K562 (cell line): ENCODE measurements at regions not wholly inside any gene's neighbourhood (a gene's known extent, or its start where the extent isn't known, plus 50 kb on each side); places are given as distances from the start of the nearest gene placed in this dataset.

Experiments used
- ATAC-seq: fragments of 200-7000 bp; cut with Tn5 transposase; 3 replicates; pipeline ENCODE4 v1.9.1; 2020; ENCODE audit warnings: moderate library complexity
- BruUV-seq: library from RNA; stranded (reverse); fragments of 400-500 nt; replicated peaks from 2 replicates; lab custom pipeline; 2021; lab: Mats Ljungman, UMichigan
- CTCF ChIA-PET: fragments of 300-600 bp; formaldehyde crosslinking; extraction: SDS; loops from one replicate; lab custom pipeline; 2021; ENCODE audit warnings: low intra/inter-chr PET ratio; lab: Yijun Ruan, JAX
- POLR2A ChIA-PET: fragments of 300-600, 350-650 bp; sonication (Branson Sonifier 250); formaldehyde crosslinking; extraction: SDS; loops from one replicate; lab custom pipeline; 2021; ENCODE audit warnings: antibody characterized with exemption, inconsistent platforms; lab: Yijun Ruan, JAX
- DNase-seq, 4 experiments: peaks; one replicate each; pipeline versions ENCODE4 v3.0.0 to v3.0.0-alpha.2; 2011 to 2018; ENCODE audit warnings: low spot score in 3 of 4, mixed read lengths in 3 of 4; ENCODE audit errors: extremely low read depth in 1 of 4
- FAIRE-seq: peaks from 2 replicates; lab custom pipeline; 2011; peaks lifted over from hg19 to GRCh38; lab: Jason Lieb, UNC
- H2AFZ ChIP-seq: 2 replicates; pipeline ENCODE4 v1.6.0; 2011; ENCODE audit warnings: low read depth, low read length, control low read depth, inconsistent platforms
- H3K27ac ChIP-seq: fragments of 200-600 bp; 3 replicates; pipeline ENCODE4 v1.8.0; 2011; ENCODE audit warnings: low read depth, mild to moderate bottlenecking, control low read depth, inconsistent platforms, low read length, moderate library complexity, mixed read lengths; ENCODE audit errors: extremely low read depth
- H3K27me3 ChIP-seq, 2 experiments: fragments of 300-600 bp in 1 of 2; 2 replicates in 1 of 2; 3 replicates in 1 of 2; pipeline versions ENCODE4 v1.6.0 to v1.8.0; 2011; ENCODE audit warnings: inconsistent platforms in 2 of 2, low read length in 2 of 2, mild to moderate bottlenecking in 1 of 2, mixed read lengths in 1 of 2, moderate library complexity in 1 of 2; ENCODE audit not compliant: control insufficient read depth in 2 of 2, insufficient read depth in 2 of 2
- H3K36me3 ChIP-seq: fragments of 300-600 bp; 3 replicates; pipeline ENCODE4 v1.8.0; 2011; ENCODE audit warnings: mild to moderate bottlenecking, low read length, inconsistent platforms; ENCODE audit not compliant: control insufficient read depth, insufficient read depth
- H3K4me1 ChIP-seq, 2 experiments: fragments of 200-600 bp in 1 of 2; replicated peaks in 1 of 2; 2 replicates in 1 of 2; 3 replicates in 1 of 2; pipeline versions ENCODE4 v1.5.1 to v1.8.0; 2011; ENCODE audit warnings: inconsistent platforms in 2 of 2, low read length in 2 of 2, mild to moderate bottlenecking in 1 of 2, mixed read lengths in 1 of 2, moderate library complexity in 1 of 2; ENCODE audit not compliant: control insufficient read depth in 2 of 2, insufficient read depth in 2 of 2
- H3K4me2 ChIP-seq: 2 replicates; pipeline ENCODE4 v1.6.1; 2011; ENCODE audit warnings: low read length, control low read depth, inconsistent platforms, mixed read lengths; ENCODE audit not compliant: insufficient read depth
- H3K4me3 ChIP-seq: fragments of 200-600 bp; sonication (generic), shearing (Covaris generic); 2 replicates; pipeline ENCODE4 v1.5.1; 2016; ENCODE audit warnings: control low read depth, inconsistent platforms
- H3K79me2 ChIP-seq: fragments of 200-600 bp; 3 replicates; pipeline ENCODE4 v1.8.0; 2011; ENCODE audit warnings: low read length, inconsistent platforms; ENCODE audit not compliant: control insufficient read depth, insufficient read depth
- H3K9ac ChIP-seq, 2 experiments: 2 replicates each; pipeline versions ENCODE4 v1.6.0 to v1.6.1; 2011; ENCODE audit warnings: low read depth in 2 of 2, low read length in 2 of 2, control low read depth in 1 of 2, inconsistent platforms in 1 of 2, mild to moderate bottlenecking in 1 of 2, mixed read lengths in 1 of 2; ENCODE audit not compliant: insufficient read depth in 1 of 2
- H3K9me1 ChIP-seq: one replicate; pipeline ENCODE4 v1.6.0; 2011; ENCODE audit warnings: inconsistent platforms, mild to moderate bottlenecking, low read length, moderate library complexity; ENCODE audit not compliant: control insufficient read depth, insufficient read depth
- H3K9me3 ChIP-seq: replicated peaks from 2 replicates; pipeline ENCODE4 v1.5.1; 2011; ENCODE audit warnings: low read depth, low read length, inconsistent platforms; ENCODE audit not compliant: control insufficient read depth, insufficient read depth
- H4K20me1 ChIP-seq: replicated peaks from 2 replicates; pipeline ENCODE4 v1.6.1; 2011; ENCODE audit warnings: low read length, inconsistent platforms, mixed read lengths; ENCODE audit not compliant: control insufficient read depth, insufficient read depth
- GABPB1 ChIP-seq: sonication (generic); formaldehyde crosslinking; IDR thresholded peaks from 2 replicates; pipeline ENCODE4 v1.8.0; 2022; ENCODE audit warnings: mild to moderate bottlenecking, missing genetic modification reagents
- GTF2A2 ChIP-seq: IDR thresholded peaks from 2 replicates; pipeline ENCODE4 v1.6.1; 2016; ENCODE audit warnings: mild to moderate bottlenecking, missing genetic modification characterization, missing compliant biosample characterization
- IFI16 ChIP-seq: fragments of 250-450 bp; sonication (Bioruptor Pico); IDR thresholded peaks from 2 replicates; pipeline ENCODE4 v2.1.2; 2022; ENCODE audit warnings: mild to moderate bottlenecking, inconsistent platforms
- IRF2 ChIP-seq: sonication (generic); formaldehyde crosslinking; IDR thresholded peaks from 2 replicates; pipeline ENCODE4 v1.8.1; 2022; ENCODE audit warnings: mild to moderate bottlenecking, missing genetic modification reagents
- LEF1 ChIP-seq: fragments of 450-650 bp; IDR thresholded peaks from 2 replicates; pipeline ENCODE4 v1.6.1; 2016; ENCODE audit warnings: mild to moderate bottlenecking
- NCOA2 ChIP-seq, 2 experiments: fragments of 450-650 bp; IDR thresholded peaks; 2 replicates each; pipeline ENCODE4 v1.6.1; 2018; ENCODE audit warnings: mild to moderate bottlenecking in 2 of 2, moderate library complexity in 1 of 2; ENCODE audit not compliant: partially characterized antibody in 2 of 2
- NUFIP1 ChIP-seq: fragments of 450-650 bp; IDR thresholded peaks from 2 replicates; pipeline ENCODE4 v1.6.1; 2018; ENCODE audit not compliant: partially characterized antibody
- RB1 ChIP-seq: fragments of 450-650 bp; IDR thresholded peaks from 2 replicates; pipeline ENCODE4 v1.6.1; 2017; ENCODE audit warnings: low read depth, mild to moderate bottlenecking
- RUNX1 ChIP-seq: sonication (generic); IDR thresholded peaks from 2 replicates; pipeline ENCODE4 v1.6.1; 2016; ENCODE audit warnings: antibody characterized with exemption, low read depth
- TAF9B ChIP-seq: fragments of 450-650 bp; IDR thresholded peaks from 2 replicates; pipeline ENCODE4 v1.6.1; 2018; ENCODE audit warnings: mild to moderate bottlenecking; ENCODE audit not compliant: partially characterized antibody
- TCF7 ChIP-seq: sonication (generic); IDR thresholded peaks from 2 replicates; pipeline ENCODE4 v1.6.1; 2016; ENCODE audit warnings: antibody characterized with exemption, borderline replicate concordance
- ZC3H8 ChIP-seq: fragments of 450-650 bp; IDR thresholded peaks from 2 replicates; pipeline ENCODE4 v1.6.1; 2017
- ZNF282 ChIP-seq: sonication (generic); formaldehyde crosslinking; IDR thresholded peaks from 2 replicates; pipeline ENCODE4 v1.8.1; 2023; ENCODE audit warnings: missing genetic modification reagents
- ZNF699 ChIP-seq: fragments of 250-450 bp; sonication (Bioruptor Pico); IDR thresholded peaks from 2 replicates; pipeline ENCODE4 v1.8.0; 2021; ENCODE audit warnings: mild to moderate bottlenecking, moderate library complexity; ENCODE audit not compliant: insufficient replicate concordance
- WGBS: fragments of 100-300 bp; shearing (Covaris generic); methylation state at CpG from one replicate; pipeline ENCODE4 v1.1.6; 2016; ENCODE audit warnings: low coverage, mixed read lengths; ENCODE audit not compliant: insufficient coverage; ENCODE audit errors: missing lambda C conversion rate; 5-methylcytosine and 5-hydroxymethylcytosine counted together
- in situ Hi-C: fragments of 300-500 bp; cut with MboI; formaldehyde crosslinking; loops from 4 replicates; pipeline ENCODE4 v1.15.0; 2018; ENCODE audit warnings: inconsistent platforms, mixed read lengths
- intact Hi-C: fragments of 100-400 bp; cut with micrococcal nuclease; formaldehyde crosslinking; loops from 2 replicates; pipeline ENCODE4 v1.14.2; 2022
- TF ChIP-seq, protein P1 (sequence below): fragments of 450-650 bp; formaldehyde crosslinking; IDR thresholded peaks from 2 replicates; pipeline ENCODE4 v1.4.0; 2020; ENCODE audit warnings: mild to moderate bottlenecking
- TF ChIP-seq, protein P2 (sequence below): fragments of 450-650 bp; formaldehyde crosslinking; IDR thresholded peaks from 2 replicates; pipeline ENCODE4 v1.4.0; 2020; ENCODE audit warnings: mild to moderate bottlenecking, moderate library complexity
- TF ChIP-seq, protein P3 (sequence below): fragments of 250-450 bp; sonication (Bioruptor Pico); IDR thresholded peaks from 2 replicates; pipeline ENCODE4 v1.9.0; 2021; ENCODE audit warnings: mild to moderate bottlenecking
- TF ChIP-seq, protein P4 (sequence below): fragments of 450-650 bp; conservative IDR thresholded peaks from 2 replicates; pipeline ENCODE4 v1.6.1; 2016; ENCODE audit warnings: missing genetic modification characterization, low read depth, mild to moderate bottlenecking, control low read depth, missing compliant biosample characterization
- TF ChIP-seq, protein P5 (sequence below): sonication (generic); formaldehyde crosslinking; IDR thresholded peaks from 2 replicates; pipeline ENCODE4 v1.8.0; 2023; ENCODE audit warnings: mild to moderate bottlenecking, missing genetic modification reagents

DNA sequence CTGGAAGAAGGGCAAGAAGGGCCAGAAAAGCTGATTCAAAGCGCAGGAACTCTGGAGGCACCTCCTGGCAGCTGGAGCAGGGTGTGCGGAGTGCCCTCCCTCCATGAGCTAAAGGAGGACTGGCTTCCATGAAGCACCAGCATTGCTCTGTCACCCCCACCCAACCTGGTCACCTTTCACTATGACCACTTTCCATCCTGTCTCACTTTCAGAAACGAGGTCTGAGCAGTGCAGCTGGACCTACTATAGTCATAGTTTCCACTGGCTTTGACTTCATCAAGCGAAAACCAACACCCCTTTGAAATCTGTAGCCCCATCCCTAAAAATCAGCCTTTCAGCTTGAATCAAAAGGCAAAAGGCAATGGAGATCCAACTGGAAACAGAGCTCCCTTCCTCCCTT, 84.8 kb upstream of the CACNA1E start:
- Histone ChIP-seq H3K4me1 (no peaks in the 10 kb centered on the region), H2AFZ (no peak overlapping the region), H3K27me3 (peaks cover 0 to 31% of the 10 kb centered on the region in 2 experiments; a peak in 3 of 5 replicates), H3K9ac (no peak overlapping the region), H3K4me3 (no peak overlapping the region), H4K20me1 (no peaks in the 10 kb centered on the region), H3K36me3 (no peaks in the 10 kb centered on the region), H3K9me1 (no peaks in the 10 kb centered on the region), H3K4me2 (no peak overlapping the region), H3K27ac (no peak overlapping the region), H3K9me3 (no peaks in the 10 kb centered on the region), H3K79me2 (no peaks in the 10 kb centered on the region)
- no peak for TF ChIP-seq TAF9B
- no peak for TF ChIP-seq TCF7
- no peak for TF ChIP-seq NUFIP1
- no peak for TF ChIP-seq ZNF282
- TF ChIP-seq, protein P1, sequence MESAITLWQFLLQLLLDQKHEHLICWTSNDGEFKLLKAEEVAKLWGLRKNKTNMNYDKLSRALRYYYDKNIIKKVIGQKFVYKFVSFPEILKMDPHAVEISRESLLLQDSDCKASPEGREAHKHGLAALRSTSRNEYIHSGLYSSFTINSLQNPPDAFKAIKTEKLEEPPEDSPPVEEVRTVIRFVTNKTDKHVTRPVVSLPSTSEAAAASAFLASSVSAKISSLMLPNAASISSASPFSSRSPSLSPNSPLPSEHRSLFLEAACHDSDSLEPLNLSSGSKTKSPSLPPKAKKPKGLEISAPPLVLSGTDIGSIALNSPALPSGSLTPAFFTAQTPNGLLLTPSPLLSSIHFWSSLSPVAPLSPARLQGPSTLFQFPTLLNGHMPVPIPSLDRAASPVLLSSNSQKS = no peak
- TF ChIP-seq ZNF699 = no peak
- no peak for TF ChIP-seq ZC3H8
- TF ChIP-seq, protein P2, sequence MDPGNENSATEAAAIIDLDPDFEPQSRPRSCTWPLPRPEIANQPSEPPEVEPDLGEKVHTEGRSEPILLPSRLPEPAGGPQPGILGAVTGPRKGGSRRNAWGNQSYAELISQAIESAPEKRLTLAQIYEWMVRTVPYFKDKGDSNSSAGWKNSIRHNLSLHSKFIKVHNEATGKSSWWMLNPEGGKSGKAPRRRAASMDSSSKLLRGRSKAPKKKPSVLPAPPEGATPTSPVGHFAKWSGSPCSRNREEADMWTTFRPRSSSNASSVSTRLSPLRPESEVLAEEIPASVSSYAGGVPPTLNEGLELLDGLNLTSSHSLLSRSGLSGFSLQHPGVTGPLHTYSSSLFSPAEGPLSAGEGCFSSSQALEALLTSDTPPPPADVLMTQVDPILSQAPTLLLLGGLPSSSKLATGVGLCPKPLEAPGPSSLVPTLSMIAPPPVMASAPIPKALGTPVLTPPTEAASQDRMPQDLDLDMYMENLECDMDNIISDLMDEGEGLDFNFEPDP (CRISPR knock-in tag) = no peak
- no peak for TF ChIP-seq GTF2A2 (tag)
- TF ChIP-seq, protein P3, sequence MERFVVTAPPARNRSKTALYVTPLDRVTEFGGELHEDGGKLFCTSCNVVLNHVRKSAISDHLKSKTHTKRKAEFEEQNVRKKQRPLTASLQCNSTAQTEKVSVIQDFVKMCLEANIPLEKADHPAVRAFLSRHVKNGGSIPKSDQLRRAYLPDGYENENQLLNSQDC (CRISPR knock-in tag) = no peak
- TF ChIP-seq GABPB1 (CRISPR knock-in tag) = no peak
- TF ChIP-seq IFI16 (CRISPR knock-in tag) = no peak
- TF ChIP-seq LEF1 = no peak
- no peak for TF ChIP-seq IRF2 (CRISPR knock-in tag)
- TF ChIP-seq, protein P4, sequence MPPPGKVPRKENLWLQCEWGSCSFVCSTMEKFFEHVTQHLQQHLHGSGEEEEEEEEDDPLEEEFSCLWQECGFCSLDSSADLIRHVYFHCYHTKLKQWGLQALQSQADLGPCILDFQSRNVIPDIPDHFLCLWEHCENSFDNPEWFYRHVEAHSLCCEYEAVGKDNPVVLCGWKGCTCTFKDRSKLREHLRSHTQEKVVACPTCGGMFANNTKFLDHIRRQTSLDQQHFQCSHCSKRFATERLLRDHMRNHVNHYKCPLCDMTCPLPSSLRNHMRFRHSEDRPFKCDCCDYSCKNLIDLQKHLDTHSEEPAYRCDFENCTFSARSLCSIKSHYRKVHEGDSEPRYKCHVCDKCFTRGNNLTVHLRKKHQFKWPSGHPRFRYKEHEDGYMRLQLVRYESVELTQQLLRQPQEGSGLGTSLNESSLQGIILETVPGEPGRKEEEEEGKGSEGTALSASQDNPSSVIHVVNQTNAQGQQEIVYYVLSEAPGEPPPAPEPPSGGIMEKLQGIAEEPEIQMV (tag) = no peak
- TF ChIP-seq, protein P5, sequence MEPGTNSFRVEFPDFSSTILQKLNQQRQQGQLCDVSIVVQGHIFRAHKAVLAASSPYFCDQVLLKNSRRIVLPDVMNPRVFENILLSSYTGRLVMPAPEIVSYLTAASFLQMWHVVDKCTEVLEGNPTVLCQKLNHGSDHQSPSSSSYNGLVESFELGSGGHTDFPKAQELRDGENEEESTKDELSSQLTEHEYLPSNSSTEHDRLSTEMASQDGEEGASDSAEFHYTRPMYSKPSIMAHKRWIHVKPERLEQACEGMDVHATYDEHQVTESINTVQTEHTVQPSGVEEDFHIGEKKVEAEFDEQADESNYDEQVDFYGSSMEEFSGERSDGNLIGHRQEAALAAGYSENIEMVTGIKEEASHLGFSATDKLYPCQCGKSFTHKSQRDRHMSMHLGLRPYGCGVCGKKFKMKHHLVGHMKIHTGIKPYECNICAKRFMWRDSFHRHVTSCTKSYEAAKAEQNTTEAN (CRISPR knock-in tag) = no peak
- TF ChIP-seq NCOA2 (IDR thresholded peaks at IDR 0.05; ENCODE audit: partially characterized antibody in 2 of 2) = no peak
- TF ChIP-seq RB1 = no peak
- TF ChIP-seq RUNX1 = no peak
- in situ Hi-C loops = no loop called here
- DNase-seq (no peak), FAIRE-seq (no peak), ATAC-seq (no peak)
- WGBS = 0% methylated on average over 4 of the region's 4 CpGs
- POLR2A ChIA-PET = interaction anchor here (0.8 to 1.2 kb wide), 2 partner anchors 207 to 225 kb away, joined by 3 read pairs; no protein-coding TSS in a partner anchor
- CTCF ChIA-PET = no interaction called here
- intact Hi-C loops = no loop called here
- BruUV-seq = no TSS peak
